ENCODE measurements at regions not wholly inside any gene's neighbourhood (a gene's known extent, or its start where the extent isn't known, plus 50 kb on each side); places are given as distances from the start of the nearest gene placed in this dataset.
"Not testable (repeated sequence)": the region's sequence is repeated elsewhere in the genome, so short reads cannot be mapped to it uniquely, and the experiment has no call there.

GRCh38 chr18:29457316-29457889 lies 1280.5 kb upstream of the CDH2 start:
- DNase-seq: no peak

DNA sequence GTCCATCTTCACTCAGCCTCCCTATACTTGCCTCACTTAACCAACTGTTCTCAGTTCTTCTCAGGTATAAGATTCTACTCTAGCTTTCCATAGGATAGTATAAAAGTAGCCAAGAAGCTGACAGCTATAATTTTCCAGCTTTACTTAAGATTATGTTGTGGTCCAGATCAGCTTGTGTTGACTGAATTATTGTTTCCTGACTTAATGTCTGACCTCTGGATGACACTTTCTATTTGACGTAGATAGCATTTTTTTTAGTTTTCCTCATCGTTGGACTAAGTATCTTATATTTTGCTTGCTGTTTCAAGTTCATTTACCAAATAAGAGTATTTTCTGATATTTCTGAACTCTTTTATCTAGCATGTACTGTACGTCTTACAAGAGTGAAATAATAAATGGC lies 1272.5 kb upstream of the CDH2 start:
- DNase-seq: no peak

DNA sequence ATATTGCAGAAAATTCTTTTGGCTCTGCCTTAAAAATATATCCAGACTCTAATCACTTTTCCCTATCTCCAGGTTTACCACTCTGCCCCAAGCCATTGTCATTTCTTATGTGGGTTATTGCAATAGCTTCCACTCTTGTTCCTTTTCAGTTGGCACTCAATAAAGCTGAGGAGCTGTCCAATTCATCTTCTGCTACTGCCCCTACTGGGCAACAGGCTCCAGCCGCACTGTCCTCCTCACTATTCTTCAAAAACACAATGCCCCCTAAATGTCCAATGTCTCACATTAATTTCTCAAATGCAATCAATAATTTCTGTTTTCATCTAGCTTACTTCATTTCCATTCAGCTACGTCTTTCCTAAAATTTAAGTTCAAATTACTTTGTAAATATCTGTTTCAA lies 1262.5 kb upstream of the CDH2 start:
- DNase-seq: no peak

- no peak for DNase-seq
Observed at GRCh38 chr18:29436459-29436858, 1259.5 kb upstream of the CDH2 start.

DNA sequence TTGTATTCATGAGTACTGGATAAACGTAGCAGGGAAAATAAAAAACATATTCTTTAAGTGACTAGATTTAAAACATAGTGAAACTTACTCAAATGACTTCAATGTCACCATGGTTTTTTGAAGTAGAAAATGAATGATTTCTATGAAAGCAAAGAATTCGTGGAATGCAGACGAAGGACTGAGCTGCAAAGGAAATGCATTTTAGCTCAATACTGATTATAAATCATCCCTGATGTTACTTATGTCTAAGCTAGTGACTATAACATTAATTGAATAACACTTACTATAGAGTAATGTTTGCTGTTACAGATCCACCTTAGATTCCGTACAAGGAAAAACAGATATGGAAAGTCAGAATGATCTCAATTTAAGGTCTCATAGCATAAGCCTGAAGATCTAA lies 1257.7 kb upstream of the CDH2 start:
- DNase-seq: no peak

DNA sequence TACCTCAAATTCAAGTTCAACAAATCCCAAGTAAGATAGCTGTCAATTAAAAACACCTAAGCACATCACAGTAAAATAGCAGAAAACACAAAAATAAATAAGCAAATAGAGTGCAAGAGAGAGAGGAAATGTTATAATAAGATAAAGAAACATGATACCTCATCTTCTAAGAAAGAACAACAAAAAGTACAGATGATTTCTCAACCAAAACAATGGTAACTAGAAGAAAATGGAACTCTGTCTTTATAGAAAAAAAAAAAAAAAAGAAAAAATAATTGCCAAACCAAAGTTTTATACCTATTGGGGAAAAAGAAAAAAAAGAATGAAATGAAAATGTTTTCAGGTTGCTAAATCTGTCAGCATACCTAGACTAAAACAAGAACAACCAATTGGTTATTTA lies 1253.5 kb upstream of the CDH2 start:
- no peak for DNase-seq

DNA sequence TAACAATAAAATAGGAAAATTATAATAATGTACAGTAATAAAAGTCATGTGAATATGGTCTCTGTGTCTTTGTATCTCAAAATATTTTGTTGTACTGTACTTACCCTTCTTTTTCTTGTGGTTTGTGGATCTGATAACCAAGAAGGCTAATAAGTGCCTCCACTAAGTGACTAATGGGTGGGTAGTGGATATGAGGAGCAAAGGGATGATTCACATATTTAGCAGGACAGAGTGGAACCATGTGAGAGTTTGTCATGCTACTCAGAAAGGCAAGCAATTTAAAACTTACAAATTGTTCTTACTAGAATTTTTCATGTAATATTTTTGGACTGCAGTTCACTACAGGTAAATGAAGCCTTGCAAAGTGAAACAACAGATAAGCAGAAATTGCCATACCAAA lies 1241.2 kb upstream of the CDH2 start:
- no peak for DNase-seq

DNA sequence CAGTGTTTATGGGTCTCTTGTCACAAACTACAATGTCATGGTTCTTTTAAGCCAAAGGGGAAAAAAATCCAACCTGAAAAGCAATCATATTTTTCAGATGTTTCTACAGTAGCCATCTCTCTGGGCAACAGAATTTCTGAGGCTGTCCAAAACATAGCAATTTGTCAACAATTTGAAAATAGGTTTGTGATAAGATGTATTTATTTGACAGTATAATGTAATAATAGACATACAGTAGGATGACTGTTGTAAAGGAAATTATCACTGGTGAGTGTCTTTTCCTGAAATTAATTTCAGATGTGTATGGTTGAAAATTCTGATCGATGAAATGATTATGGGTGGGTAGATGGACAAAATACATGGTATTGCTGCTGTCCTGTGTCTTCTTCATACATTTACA lies 1230.1 kb upstream of the CDH2 start:
- no peak for DNase-seq

DNA sequence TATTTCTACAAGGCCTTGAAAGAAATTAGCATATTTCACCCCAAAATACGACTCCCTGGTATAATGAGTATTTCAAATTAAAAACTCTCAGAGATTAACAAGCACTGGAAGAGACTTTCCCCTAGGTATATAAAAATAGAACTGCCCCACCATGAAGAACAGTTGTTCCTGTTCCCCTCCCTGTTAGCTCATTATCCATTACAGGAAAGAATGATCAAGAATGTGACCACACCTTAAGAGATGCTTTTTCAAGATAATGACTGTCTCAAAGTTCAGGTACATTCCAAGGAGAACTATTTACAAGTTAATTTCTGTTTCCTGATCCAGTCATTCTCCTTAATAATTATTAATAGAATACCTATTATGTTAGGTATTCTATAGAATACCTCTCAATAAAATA lies 1220.6 kb upstream of the CDH2 start:
- no peak for DNase-seq

- no peak for DNase-seq
Observed at GRCh38 chr18:29383311-29384273, 1206.7 kb upstream of the CDH2 start.

- no peak for DNase-seq
Observed at GRCh38 chr18:29378651-29379136, 1201.8 kb upstream of the CDH2 start.

DNA sequence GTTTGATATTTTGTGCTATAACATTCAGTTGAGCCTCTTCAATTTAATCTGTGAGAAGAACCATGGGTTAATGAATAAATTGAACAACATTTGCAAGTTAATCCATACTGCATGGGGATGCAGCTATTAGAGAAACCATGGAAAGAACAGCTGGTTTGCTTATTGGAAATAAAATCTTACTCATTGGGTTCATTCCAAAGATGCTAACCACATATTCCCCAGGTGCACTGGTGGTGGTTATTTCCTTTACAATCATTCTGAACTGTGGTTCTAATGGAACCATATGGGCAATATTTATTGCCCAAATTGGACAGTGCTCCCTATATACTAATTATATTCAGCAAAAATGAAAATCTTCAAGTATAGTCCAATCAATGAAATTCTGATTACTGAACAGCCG lies 1200.4 kb upstream of the CDH2 start:
- DNase-seq: no peak

GRCh38 chr18:29373000-29373399 lies 1196.1 kb upstream of the CDH2 start:
- no peak for DNase-seq

GRCh38 chr18:29361843-29362242 lies 1184.9 kb upstream of the CDH2 start:
- DNase-seq: no peak

DNA sequence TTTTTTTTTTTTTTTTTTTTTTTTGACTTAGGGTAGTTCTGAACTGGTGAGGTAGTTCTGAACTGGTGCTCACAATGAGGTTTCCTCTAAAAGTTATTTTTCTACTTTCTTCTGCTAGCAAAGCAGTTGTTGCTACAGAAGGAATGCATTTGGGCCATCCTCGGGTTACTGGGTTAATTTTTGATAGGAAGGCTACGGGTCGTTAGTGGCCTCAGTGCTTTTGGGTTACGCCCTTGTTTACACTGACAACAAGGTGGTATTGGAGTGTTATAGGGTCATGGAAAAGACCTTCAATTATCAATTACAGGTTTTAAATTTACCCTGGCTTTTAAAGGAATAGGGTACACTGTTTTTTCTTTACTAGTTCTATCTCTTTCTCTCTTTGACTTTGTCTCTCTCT lies 1183.7 kb upstream of the CDH2 start:
- not testable (repeated sequence) for DNase-seq

DNA sequence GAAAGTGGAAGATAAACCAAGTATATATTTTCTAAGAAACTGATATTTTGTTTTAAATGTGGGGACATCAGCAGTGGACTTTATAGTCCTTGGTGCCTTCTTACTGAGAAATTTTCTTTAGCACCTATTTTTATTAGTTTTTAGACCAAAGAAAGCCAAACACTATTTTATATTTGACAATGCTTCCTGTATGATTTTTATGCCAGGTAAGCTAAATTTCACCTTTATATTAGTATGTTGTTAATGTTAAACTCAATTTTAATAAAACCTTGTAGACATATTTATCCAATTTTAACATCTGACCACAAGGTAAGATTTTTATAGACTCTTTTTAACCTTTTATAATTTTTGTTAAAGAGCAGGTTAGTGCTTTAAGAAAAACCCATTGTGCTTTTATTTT lies 1182.3 kb upstream of the CDH2 start:
- DNase-seq: not testable (repeated sequence)

DNA sequence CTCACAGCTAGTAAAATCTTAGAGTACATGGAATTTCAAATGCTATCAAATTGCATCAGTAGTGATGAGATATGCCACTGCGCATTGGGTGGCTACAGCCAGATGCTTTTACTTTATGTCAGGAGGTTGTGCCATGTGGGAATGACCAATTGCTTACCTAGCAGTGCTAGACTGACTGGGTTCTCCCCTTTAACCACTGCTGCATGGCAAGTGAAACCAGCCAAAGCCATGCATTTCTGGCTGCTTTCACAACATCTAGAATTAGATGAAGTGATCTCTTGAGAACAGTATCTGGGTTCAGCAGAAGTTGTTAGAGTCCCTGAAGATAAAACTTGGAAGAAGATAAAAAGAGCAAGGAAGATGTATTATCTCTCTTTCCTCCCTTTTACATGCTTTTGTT lies 1174.2 kb upstream of the CDH2 start:
- no peak for DNase-seq

- DNase-seq: no peak
Observed at GRCh38 chr18:29328932-29329331, 1152.0 kb upstream of the CDH2 start.

DNA sequence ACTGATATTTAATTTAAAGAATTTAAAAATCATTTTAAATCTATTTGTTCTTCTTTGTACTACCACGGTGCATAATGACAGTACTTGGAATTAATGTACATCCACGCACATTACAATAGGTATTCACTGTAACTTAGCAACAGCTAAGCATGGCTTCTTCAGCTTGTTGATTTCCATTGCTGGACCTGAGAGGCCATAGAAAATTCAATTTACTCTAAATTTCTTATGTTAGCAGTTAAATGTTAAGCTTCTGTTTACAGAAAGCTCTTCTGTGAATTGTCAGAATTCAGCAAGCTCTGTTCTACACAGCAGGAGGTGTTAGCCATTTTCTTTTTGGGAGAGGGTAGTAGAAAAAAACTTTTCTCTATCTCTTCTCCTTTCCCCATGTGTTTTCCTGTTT lies 1149.3 kb upstream of the CDH2 start:
- no peak for DNase-seq

- no peak for DNase-seq
Observed at GRCh38 chr18:29321561-29321960, 1144.6 kb upstream of the CDH2 start.

DNA sequence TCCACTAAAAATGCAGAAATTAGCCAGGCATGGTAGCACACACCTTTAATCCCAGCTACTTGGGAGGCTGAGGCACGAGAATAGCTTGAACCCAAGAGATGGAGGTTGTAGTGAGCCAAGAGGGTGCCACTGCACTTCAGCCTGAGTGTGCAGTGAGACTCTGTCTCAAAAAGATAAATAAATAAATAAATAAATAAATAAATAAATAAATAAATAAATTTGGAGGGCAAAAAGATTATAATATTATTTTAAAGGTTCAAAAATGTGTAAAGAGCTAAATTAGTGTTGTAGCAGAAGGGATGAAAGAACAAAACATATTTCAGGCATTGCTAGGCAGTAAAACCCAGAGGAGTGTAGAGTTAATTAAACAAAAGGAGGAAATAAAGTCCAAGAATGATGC lies 1136.4 kb upstream of the CDH2 start:
- DNase-seq: no peak

GRCh38 chr18:29311580-29311979 lies 1134.7 kb upstream of the CDH2 start:
- no peak for DNase-seq

GRCh38 chr18:29309366-29309765 lies 1132.4 kb upstream of the CDH2 start:
- no peak for DNase-seq

DNA sequence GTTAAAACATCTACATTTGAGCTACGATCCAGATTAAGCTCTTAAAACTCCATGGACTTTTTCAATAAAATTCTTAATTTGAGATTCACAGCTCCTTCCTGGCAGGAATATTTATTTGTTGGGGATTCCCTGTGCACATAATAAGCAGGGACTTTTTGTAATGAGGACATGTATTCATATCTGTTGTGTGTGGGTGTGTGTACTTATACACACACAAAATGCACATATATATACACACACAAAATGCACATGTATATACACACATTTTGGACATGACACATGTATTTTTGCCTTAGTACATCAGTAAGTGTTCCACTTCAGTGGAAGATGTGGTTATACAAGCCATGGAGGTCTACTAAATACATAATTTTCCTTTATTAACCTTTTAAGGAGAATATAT lies 1131.1 kb upstream of the CDH2 start:
- no peak for DNase-seq

DNA sequence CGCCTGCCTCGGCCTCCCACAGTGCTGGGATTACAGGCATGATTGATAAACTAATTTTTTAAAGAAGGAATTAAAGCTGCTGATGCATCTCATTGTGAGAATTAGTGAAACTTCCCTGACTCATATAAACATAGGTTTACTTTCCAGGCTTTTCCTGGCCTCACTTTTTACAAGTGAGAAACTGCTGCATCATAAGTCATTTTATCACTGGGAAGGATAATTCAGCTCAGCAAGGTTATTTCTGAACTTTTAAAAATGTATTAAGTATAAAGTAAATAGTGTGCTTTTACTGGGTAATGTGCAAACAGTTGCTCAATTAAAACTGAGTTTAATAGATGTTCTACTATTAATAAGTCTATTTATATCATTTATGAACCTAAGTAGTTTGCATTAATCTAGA lies 1130.3 kb upstream of the CDH2 start:
- DNase-seq: no peak

All from activated CD4-positive, alpha-beta T cell treated with anti-CD3 and anti-CD28 coated beads, Interleukin-2, amount 50 U/mL, for 16 hours (primary cell).